Liver (tissue), 3 donors: ENCODE measurements at regions not wholly inside any gene's neighbourhood (a gene's known extent, or its start where the extent isn't known, plus 50 kb on each side); places are given as distances from the start of the nearest gene placed in this dataset.

Source experiments
- EGR1 ChIP-seq, 2 donors: IDR thresholded peaks; 2 replicates each; pipeline ENCODE4 v1.6.1; 2016 to 2018; ENCODE audit warnings: antibody characterized with exemption in 2 of 2, low read depth in 2 of 2
- HNF4G ChIP-seq: IDR thresholded peaks from 2 replicates; pipeline ENCODE4 v1.6.1; 2016; ENCODE audit warnings: antibody characterized with exemption
- NR2F2 ChIP-seq: IDR thresholded peaks from 2 replicates; pipeline ENCODE4 v1.6.1; 2016; ENCODE audit warnings: antibody characterized with exemption
- RAD21 ChIP-seq, 2 donors: IDR thresholded peaks; 2 replicates each; pipeline ENCODE4 v1.6.1; 2016; ENCODE audit warnings: antibody characterized with exemption in 2 of 2, mild to moderate bottlenecking in 2 of 2
- RXRA ChIP-seq, 2 donors: IDR thresholded peaks; 2 replicates each; pipeline ENCODE4 v1.6.1; 2017 to 2018; ENCODE audit warnings: antibody characterized with exemption in 2 of 2, mild to moderate bottlenecking in 1 of 2
- YY1 ChIP-seq: IDR thresholded peaks from 2 replicates; pipeline ENCODE4 v1.6.1; 2016; ENCODE audit warnings: antibody characterized with exemption, mild to moderate bottlenecking
- TF ChIP-seq, protein P1 (sequence below): fragments of 150-350 bp; IDR thresholded peaks from 2 replicates; pipeline ENCODE4 v1.5.1; 2017; ENCODE audit warnings: improper control_type of control experiment, low read depth, low read length; ENCODE audit not compliant: missing input control
- TF ChIP-seq, protein P2 (sequence below): IDR thresholded peaks from 2 replicates; pipeline ENCODE4 v1.6.1; 2016; ENCODE audit warnings: antibody characterized with exemption
- TF ChIP-seq, protein P3 (sequence below): IDR thresholded peaks from 2 replicates; pipeline ENCODE4 v1.6.1; 2016; ENCODE audit warnings: antibody characterized with exemption
- donor health status: healthy.
- donor health status: healthy.

DNA sequence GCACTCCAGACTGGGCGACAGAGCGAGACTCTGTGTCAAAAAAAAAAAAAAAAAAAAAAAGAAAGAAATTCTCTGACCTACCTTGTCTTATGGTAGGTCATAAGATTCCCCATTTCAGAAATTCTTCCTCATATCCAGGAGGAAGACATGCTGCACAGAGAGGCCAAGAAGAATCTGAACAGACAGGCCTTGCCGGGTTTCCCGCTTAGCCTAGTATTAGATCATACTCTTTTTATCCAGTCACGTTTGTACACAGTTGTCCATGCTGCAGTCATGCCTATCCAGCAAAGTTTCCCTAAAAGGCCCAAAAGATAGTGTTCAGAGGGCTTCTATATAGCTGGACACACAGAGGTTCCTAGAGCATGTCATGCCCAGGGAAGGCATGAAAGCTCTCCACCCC lies 93.6 kb upstream of the CHODL start:
- TF ChIP-seq, protein P1, sequence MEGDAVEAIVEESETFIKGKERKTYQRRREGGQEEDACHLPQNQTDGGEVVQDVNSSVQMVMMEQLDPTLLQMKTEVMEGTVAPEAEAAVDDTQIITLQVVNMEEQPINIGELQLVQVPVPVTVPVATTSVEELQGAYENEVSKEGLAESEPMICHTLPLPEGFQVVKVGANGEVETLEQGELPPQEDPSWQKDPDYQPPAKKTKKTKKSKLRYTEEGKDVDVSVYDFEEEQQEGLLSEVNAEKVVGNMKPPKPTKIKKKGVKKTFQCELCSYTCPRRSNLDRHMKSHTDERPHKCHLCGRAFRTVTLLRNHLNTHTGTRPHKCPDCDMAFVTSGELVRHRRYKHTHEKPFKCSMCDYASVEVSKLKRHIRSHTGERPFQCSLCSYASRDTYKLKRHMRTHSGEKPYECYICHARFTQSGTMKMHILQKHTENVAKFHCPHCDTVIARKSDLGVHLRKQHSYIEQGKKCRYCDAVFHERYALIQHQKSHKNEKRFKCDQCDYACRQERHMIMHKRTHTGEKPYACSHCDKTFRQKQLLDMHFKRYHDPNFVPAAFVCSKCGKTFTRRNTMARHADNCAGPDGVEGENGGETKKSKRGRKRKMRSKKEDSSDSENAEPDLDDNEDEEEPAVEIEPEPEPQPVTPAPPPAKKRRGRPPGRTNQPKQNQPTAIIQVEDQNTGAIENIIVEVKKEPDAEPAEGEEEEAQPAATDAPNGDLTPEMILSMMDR, result no peak
- TF ChIP-seq EGR1 (IDR thresholded peaks at IDR 0.05; ENCODE audit: low read depth in 2 of 2) (no peak), YY1 (no peak), HNF4G (no peak), RAD21 (IDR thresholded peaks at IDR 0.05) (no peak), NR2F2 (no peak), RXRA (IDR thresholded peaks at IDR 0.05) (no peak)
- TF ChIP-seq, protein P2, sequence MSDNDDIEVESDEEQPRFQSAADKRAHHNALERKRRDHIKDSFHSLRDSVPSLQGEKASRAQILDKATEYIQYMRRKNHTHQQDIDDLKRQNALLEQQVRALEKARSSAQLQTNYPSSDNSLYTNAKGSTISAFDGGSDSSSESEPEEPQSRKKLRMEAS, result no peak
- TF ChIP-seq, protein P3, sequence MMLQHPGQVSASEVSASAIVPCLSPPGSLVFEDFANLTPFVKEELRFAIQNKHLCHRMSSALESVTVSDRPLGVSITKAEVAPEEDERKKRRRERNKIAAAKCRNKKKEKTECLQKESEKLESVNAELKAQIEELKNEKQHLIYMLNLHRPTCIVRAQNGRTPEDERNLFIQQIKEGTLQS, result no peak
